GM12878 (cell line): ENCODE measurements at regions not wholly inside any gene's neighbourhood (a gene's known extent, or its start where the extent isn't known, plus 50 kb on each side); places are given as distances from the start of the nearest gene placed in this dataset.

ENCODE experiments used
- EZH2 ChIP-seq: IDR thresholded peaks from 2 replicates; pipeline ENCODE4 v1.6.1; 2012; ENCODE audit warnings: low read depth, mild to moderate bottlenecking, control low read depth, inconsistent platforms, low read length, borderline replicate concordance; ENCODE audit not compliant: control insufficient read depth
- MYC ChIP-seq: IDR thresholded peaks from 2 replicates; pipeline ENCODE4 v1.6.1; 2011; ENCODE audit warnings: mild to moderate bottlenecking, low read length, moderate library complexity, inconsistent platforms; ENCODE audit not compliant: insufficient read depth, insufficient replicate concordance, insufficient read length, severe bottlenecking
- TF ChIP-seq, protein P1 (sequence below): IDR thresholded peaks from 2 replicates; pipeline ENCODE4 v1.6.1; 2011; ENCODE audit warnings: borderline replicate concordance, low read depth, mild to moderate bottlenecking, moderate library complexity, mixed read lengths, low read length; ENCODE audit not compliant: insufficient read depth; ENCODE audit errors: extremely low read length

DNA sequence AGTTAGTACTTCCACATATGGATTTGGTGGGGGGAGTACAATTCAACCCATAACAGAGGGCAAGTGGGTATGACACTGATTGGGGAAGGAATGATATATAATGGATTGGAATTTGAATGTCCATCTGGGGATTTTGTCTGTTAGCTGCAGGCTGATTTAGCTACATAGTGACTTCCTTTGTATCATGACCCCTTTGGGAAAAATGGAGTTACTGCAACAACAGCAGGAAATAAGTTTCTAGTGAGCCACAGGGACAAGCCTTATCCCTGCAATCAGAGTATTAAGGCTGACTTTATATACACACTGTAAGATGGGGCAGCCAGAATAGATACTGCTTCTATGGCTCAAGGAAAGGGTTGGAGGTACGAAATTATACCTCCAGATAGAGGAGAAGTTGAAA, 404.4 kb upstream of the MEIS1 start:
- TF ChIP-seq EZH2 (no peak), MYC (no peak)
- TF ChIP-seq, protein P1, sequence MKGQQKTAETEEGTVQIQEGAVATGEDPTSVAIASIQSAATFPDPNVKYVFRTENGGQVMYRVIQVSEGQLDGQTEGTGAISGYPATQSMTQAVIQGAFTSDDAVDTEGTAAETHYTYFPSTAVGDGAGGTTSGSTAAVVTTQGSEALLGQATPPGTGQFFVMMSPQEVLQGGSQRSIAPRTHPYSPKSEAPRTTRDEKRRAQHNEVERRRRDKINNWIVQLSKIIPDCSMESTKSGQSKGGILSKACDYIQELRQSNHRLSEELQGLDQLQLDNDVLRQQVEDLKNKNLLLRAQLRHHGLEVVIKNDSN: no peak
